AG04449 (cell line): ENCODE measurements at regions not wholly inside any gene's neighbourhood (a gene's known extent, or its start where the extent isn't known, plus 50 kb on each side); places are given as distances from the start of the nearest gene placed in this dataset.

ENCODE experiments used
- CTCF ChIA-PET: fragments of 350-600 bp; formaldehyde crosslinking; extraction: SDS; loops from one replicate; lab custom pipeline; 2021; ENCODE audit warnings: antibody characterized with exemption; lab: Yijun Ruan, JAX
- POLR2A ChIA-PET: fragments of 400-600, 350-600 bp; formaldehyde crosslinking; extraction: SDS; loops from one replicate; lab custom pipeline; 2020; ENCODE audit warnings: antibody characterized with exemption, inconsistent platforms; lab: Yijun Ruan, JAX
- DNase-seq: peaks from one replicate; pipeline ENCODE4 v3.0.0-alpha.2; 2010; ENCODE audit warnings: low read depth, low spot score
- H3K4me3 ChIP-seq: 2 replicates; pipeline ENCODE4 v1.5.1; 2011; ENCODE audit warnings: low read depth, mild to moderate bottlenecking, control low read depth, low read length
- TF ChIP-seq, protein P1 (sequence below): IDR thresholded peaks from one replicate; pipeline ENCODE4 v1.5.1; 2011; ENCODE audit warnings: mild to moderate bottlenecking, moderate library complexity, low read length, control low read depth, inconsistent platforms; ENCODE audit not compliant: insufficient read depth; ENCODE audit errors: missing control alignments

DNA sequence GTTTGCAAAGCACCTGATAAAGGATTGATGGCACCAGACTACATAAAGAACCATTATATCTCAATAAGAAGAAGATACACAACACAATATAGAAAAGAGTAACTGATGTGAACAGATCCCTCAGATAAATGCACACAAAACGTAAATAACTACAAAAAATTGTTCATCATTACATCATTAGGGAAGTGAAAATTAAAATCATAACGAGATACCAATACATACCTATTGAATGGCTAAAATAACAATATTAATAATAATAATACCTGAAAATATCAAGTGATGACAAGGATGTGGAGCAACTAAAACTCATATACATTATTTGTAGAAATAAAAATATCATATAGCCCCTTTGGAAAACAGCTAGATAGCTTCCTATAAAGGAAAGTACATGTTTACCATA, 469.5 kb downstream of the DMRTA1 start:
- TF ChIP-seq, protein P1, sequence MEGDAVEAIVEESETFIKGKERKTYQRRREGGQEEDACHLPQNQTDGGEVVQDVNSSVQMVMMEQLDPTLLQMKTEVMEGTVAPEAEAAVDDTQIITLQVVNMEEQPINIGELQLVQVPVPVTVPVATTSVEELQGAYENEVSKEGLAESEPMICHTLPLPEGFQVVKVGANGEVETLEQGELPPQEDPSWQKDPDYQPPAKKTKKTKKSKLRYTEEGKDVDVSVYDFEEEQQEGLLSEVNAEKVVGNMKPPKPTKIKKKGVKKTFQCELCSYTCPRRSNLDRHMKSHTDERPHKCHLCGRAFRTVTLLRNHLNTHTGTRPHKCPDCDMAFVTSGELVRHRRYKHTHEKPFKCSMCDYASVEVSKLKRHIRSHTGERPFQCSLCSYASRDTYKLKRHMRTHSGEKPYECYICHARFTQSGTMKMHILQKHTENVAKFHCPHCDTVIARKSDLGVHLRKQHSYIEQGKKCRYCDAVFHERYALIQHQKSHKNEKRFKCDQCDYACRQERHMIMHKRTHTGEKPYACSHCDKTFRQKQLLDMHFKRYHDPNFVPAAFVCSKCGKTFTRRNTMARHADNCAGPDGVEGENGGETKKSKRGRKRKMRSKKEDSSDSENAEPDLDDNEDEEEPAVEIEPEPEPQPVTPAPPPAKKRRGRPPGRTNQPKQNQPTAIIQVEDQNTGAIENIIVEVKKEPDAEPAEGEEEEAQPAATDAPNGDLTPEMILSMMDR: no peak
- POLR2A ChIA-PET: no interaction called here
- CTCF ChIA-PET: no interaction called here
- no peak overlapping the region for H3K4me3 ChIP-seq
- DNase-seq: no peak

DNA sequence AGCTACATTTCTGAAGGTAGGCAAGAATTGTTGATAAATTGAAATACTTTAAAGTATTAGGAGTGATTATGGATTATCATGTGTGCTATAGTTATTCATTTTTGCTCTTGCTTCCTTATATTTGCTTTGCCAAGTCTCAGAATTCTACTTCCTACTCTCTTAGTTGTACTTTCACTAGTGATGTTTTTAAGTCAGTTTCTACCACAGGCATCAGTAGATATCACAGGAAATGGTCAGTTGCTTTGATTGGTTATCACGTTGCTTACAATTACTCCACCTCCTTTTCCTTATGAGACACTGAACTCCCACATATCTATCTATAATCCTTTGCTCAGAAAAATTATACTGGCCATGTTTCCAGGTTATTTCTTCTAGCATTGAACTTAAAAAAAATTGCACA, 472.8 kb downstream of the DMRTA1 start:
- DNase-seq: no peak
- POLR2A ChIA-PET: no interaction called here
- TF ChIP-seq, protein P1: no peak
- no peak overlapping the region for H3K4me3 ChIP-seq
- CTCF ChIA-PET: no interaction called here

DNA sequence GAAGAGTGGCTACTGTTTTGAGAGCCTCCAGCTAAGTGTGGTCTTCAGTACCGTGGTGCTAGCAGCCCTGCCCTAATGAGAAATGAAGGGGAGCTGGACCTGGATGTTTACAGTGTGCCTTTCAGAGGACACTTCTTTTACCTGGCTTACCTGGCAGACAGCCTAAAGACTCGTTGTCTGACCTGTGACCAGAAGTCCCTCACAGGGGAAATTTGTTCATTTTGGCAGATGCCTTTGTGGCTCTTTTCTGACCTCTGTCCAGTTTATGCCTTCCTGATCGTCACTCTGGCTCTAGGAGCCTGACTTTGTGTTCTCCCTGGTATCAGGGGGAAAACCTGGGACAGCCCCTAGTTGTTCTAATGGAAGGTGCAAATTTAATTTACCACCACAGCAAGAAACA, 475.1 kb downstream of the DMRTA1 start:
- ChIA-PET POLR2A (no interaction called here), CTCF (no interaction called here)
- TF ChIP-seq, protein P1: no peak
- no peak for DNase-seq
- no peak overlapping the region for H3K4me3 ChIP-seq

DNA sequence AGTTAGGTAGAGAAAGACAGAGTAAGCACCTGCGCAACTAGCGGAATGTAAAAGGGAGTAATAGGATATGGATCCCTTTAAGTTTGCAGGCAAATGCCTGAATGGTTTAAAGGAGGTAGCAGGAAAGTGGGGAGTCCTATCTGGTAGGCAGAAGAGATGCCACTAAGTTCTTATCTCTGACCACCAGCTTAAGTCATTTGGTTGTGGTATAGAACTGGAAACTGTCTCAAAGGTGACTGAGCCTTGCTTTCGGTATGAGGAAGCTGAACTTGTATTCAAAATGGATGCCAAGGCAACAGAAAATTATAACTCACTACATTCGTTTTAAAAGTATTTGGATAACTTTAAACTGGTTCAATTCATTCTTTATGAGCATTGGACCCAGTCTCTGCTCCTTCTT, 475.6 kb downstream of the DMRTA1 start:
- no peak overlapping the region for H3K4me3 ChIP-seq
- DNase-seq: no peak
- TF ChIP-seq, protein P1: no peak
- POLR2A ChIA-PET: no interaction called here
- CTCF ChIA-PET: no interaction called here

DNA sequence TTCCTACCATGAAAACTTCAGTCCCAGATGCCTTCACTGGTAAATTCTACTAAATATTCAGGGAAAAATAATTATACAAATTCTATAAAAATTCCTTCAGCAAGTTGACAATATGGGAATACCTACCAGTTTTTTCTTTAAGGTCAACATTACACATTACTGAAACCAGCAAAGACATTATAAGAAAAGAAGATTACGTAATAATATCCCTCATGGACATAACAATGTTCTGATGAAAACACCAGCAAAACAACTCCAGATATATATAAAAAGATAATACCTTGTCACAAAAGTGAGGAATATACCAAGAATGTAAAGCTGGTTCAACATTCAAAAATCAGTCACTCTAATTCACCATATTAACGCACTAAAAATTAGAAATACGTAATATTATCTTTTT, 507.9 kb downstream of the DMRTA1 start:
- ChIA-PET POLR2A (no interaction called here), CTCF (no interaction called here)
- H3K4me3 ChIP-seq: no peak overlapping the region
- DNase-seq: no peak
- TF ChIP-seq, protein P1: no peak

DNA sequence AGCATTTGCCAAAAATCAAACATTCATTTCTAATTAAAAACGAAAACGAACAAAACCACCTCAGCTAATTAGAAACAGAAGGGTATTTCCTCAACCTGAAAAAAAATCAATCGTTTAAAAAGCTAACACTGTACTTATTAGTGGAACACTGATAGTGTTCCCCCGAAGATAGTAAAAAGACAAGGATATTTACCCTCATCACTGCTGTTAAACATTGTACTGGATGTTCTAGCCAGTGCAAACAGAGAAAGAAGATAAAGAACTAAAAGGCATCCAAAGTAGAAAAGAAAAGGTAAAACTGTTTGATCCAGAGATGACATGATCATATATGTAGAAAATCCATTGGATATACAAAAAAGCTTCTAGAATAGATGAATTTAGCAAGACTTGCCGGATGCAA, 508.3 kb downstream of the DMRTA1 start:
- DNase-seq: no peak
- H3K4me3 ChIP-seq: no peak overlapping the region
- TF ChIP-seq, protein P1: no peak
- CTCF ChIA-PET: no interaction called here
- POLR2A ChIA-PET: no interaction called here
